WTC11 (cell line): ENCODE measurements at regions not wholly inside any gene's neighbourhood (a gene's known extent, or its start where the extent isn't known, plus 50 kb on each side); places are given as distances from the start of the nearest gene placed in this dataset.
A peak's percentile ranks its signal among the peaks of the same experiment; 100 is the strongest.

Experiments used
- ATAC-seq: fragments of 200-7000 bp; cut with Tn5 transposase; 2 replicates; pipeline ENCODE4 v1.10.0; 2021; ENCODE audit warnings: mild to moderate bottlenecking, moderate library complexity
- CTCF ChIA-PET: fragments of 300-600 bp; sonication (Branson Sonifier 250); formaldehyde crosslinking; loops from one replicate; lab custom pipeline; 2021; ENCODE audit warnings: antibody characterized with exemption; lab: Charles Lee
- POLR2A ChIA-PET: fragments of 350-600 bp; sonication (Branson Sonifier 250); formaldehyde crosslinking; loops from one replicate; lab custom pipeline; 2021; ENCODE audit warnings: antibody characterized with exemption; lab: Charles Lee
- DNase-seq: peaks from one replicate; pipeline ENCODE4 v3.0.0; 2021; ENCODE audit warnings: low spot score
- H3K27ac Mint-ChIP-seq: 2 replicates; pipeline ENCODE4 v1.8.0; 2021; ENCODE audit warnings: mixed read lengths
- H3K27me3 Mint-ChIP-seq: 2 replicates; pipeline ENCODE4 v1.8.0; 2021; ENCODE audit warnings: low read depth, mild to moderate bottlenecking, moderate library complexity, mixed read lengths
- H3K36me3 Mint-ChIP-seq: 2 replicates; pipeline ENCODE4 v1.8.0; 2021; ENCODE audit warnings: mixed read lengths
- H3K4me1 Mint-ChIP-seq: 2 replicates; pipeline ENCODE4 v1.8.0; 2022; ENCODE audit warnings: mixed read lengths
- H3K4me3 Mint-ChIP-seq: 2 replicates; pipeline ENCODE4 v1.8.0; 2021; ENCODE audit warnings: mild to moderate bottlenecking, moderate library complexity, mixed read lengths
- H3K9me3 Mint-ChIP-seq: 2 replicates; pipeline ENCODE4 v1.8.0; 2021; ENCODE audit warnings: mixed read lengths
- ATF1 ChIP-seq: sonication (generic); formaldehyde crosslinking; IDR thresholded peaks from 2 replicates; pipeline ENCODE4 v1.8.1; 2023; ENCODE audit warnings: mild to moderate bottlenecking, moderate library complexity, missing genetic modification reagents
- ATF2 ChIP-seq: sonication (generic); formaldehyde crosslinking; IDR thresholded peaks from 2 replicates; pipeline ENCODE4 v1.8.1; 2022; ENCODE audit warnings: low read depth, missing genetic modification reagents, borderline replicate concordance
- CDX4 ChIP-seq: fragments of 250-450 bp; sonication (Bioruptor Pico); IDR thresholded peaks from 2 replicates; pipeline ENCODE4 v1.9.0; 2021; ENCODE audit warnings: moderate library complexity, mild to moderate bottlenecking, inconsistent platforms, borderline replicate concordance
- E2F4 ChIP-seq: sonication (generic); formaldehyde crosslinking; IDR thresholded peaks from 2 replicates; pipeline ENCODE4 v1.8.1; 2022; ENCODE audit warnings: low read depth, mild to moderate bottlenecking, moderate library complexity, missing genetic modification reagents, borderline replicate concordance
- ELF4 ChIP-seq: sonication (generic); formaldehyde crosslinking; IDR thresholded peaks from 2 replicates; pipeline ENCODE4 v1.8.1; 2022; ENCODE audit warnings: low read depth, mild to moderate bottlenecking, moderate library complexity, missing genetic modification reagents
- FOXP1 ChIP-seq: sonication (generic); formaldehyde crosslinking; IDR thresholded peaks from 2 replicates; pipeline ENCODE4 v1.8.0; 2022; ENCODE audit warnings: missing genetic modification reagents, mild to moderate bottlenecking, moderate library complexity, borderline replicate concordance
- JAZF1 ChIP-seq: fragments of 250-450 bp; sonication (Bioruptor Pico); IDR thresholded peaks from 2 replicates; pipeline ENCODE4 v1.9.0; 2021; ENCODE audit warnings: moderate library complexity, mild to moderate bottlenecking, inconsistent platforms
- MYBL2 ChIP-seq: sonication (generic); formaldehyde crosslinking; IDR thresholded peaks from 2 replicates; pipeline ENCODE4 v1.8.1; 2023; ENCODE audit warnings: mild to moderate bottlenecking, moderate library complexity, missing genetic modification reagents
- NFYB ChIP-seq: sonication (generic); formaldehyde crosslinking; conservative IDR thresholded peaks from 2 replicates; pipeline ENCODE4 v1.8.0; 2022; ENCODE audit warnings: low read depth, missing genetic modification reagents
- TEAD4 ChIP-seq: sonication (generic); formaldehyde crosslinking; IDR thresholded peaks from 2 replicates; pipeline ENCODE4 v1.8.0; 2022; ENCODE audit warnings: mild to moderate bottlenecking, missing genetic modification reagents
- USF2 ChIP-seq: sonication (generic); formaldehyde crosslinking; IDR thresholded peaks from 2 replicates; pipeline ENCODE4 v1.8.1; 2023; ENCODE audit warnings: mild to moderate bottlenecking, missing genetic modification reagents, moderate library complexity
- ZBTB43 ChIP-seq: sonication (generic); formaldehyde crosslinking; IDR thresholded peaks from 2 replicates; pipeline ENCODE4 v1.8.1; 2023; ENCODE audit warnings: mild to moderate bottlenecking, missing genetic modification reagents
- ZNF121 ChIP-seq: sonication (generic); formaldehyde crosslinking; IDR thresholded peaks from 2 replicates; pipeline ENCODE4 v1.8.0; 2023; ENCODE audit warnings: missing genetic modification reagents
- ZNF317 ChIP-seq: sonication (generic); formaldehyde crosslinking; IDR thresholded peaks from 2 replicates; pipeline ENCODE4 v1.8.1; 2023; ENCODE audit warnings: low read depth, mild to moderate bottlenecking, moderate library complexity, missing genetic modification reagents, borderline replicate concordance
- ZNF512 ChIP-seq: sonication (generic); formaldehyde crosslinking; IDR thresholded peaks from 2 replicates; pipeline ENCODE4 v1.8.1; 2022; ENCODE audit warnings: missing genetic modification reagents, borderline replicate concordance
- ZNF671 ChIP-seq: fragments of 250-450 bp; sonication (Bioruptor Pico); IDR thresholded peaks from 2 replicates; pipeline ENCODE4 v1.8.0; 2021; ENCODE audit warnings: mild to moderate bottlenecking
- ZSCAN18 ChIP-seq: fragments of 250-450 bp; sonication (Bioruptor Pico); IDR thresholded peaks from 2 replicates; pipeline ENCODE4 v2.1.2; 2022; ENCODE audit warnings: mild to moderate bottlenecking, moderate library complexity

- Mint-ChIP-seq H3K4me1 (peaks cover 22% of the 10 kb centered on the region), H3K9me3 (peaks cover 11% of the 10 kb centered on the region), H3K27ac (no peak overlapping the region), H3K4me3 (no peak overlapping the region), H3K36me3 (no peaks in the 10 kb centered on the region; the same call in 1 of the 2 replicates), H3K27me3 (no peaks in the 10 kb centered on the region; the same call in 1 of the 2 replicates)
- DNase-seq (peak; percentile 21), ATAC-seq (peak; percentile 84)
- TF ChIP-seq JAZF1 (CRISPR knock-in tag) (no peak), ZNF121 (no peak), USF2 (CRISPR knock-in tag) (no peak), ZNF512 (CRISPR knock-in tag) (no peak), ATF2 (CRISPR knock-in tag) (no peak)
- ChIA-PET POLR2A (interaction anchor here (0.6 kb wide), 1 partner anchor 585 kb away, joined by 3 read pairs; no protein-coding TSS in a partner anchor), CTCF (interaction anchor here (1.2 to 1.4 kb wide), 2 partner anchors 10 to 30 kb away, joined by 3 to 7 read pairs; no protein-coding TSS in a partner anchor)
Measured at GRCh38 chr1:217343907-217344306, 287.0 kb downstream of the GPATCH2 start.

GRCh38 chr1:217342105-217342504 is 288.8 kb downstream of the GPATCH2 start:
- no peak overlapping the region for H3K4me3 Mint-ChIP-seq
- H3K27ac Mint-ChIP-seq: no peak overlapping the region
- no peak for DNase-seq

More at GRCh38 chr1:217342105-217342504, 288.8 kb downstream of the GPATCH2 start:
- no peaks in the 10 kb centered on the region; the same call in 1 of the 2 replicates for H3K36me3 Mint-ChIP-seq
- CTCF ChIA-PET: no interaction called here
- no peaks in the 10 kb centered on the region; the same call in 1 of the 2 replicates for H3K27me3 Mint-ChIP-seq
- peaks cover 19% of the 10 kb centered on the region for H3K4me1 Mint-ChIP-seq
- H3K9me3 Mint-ChIP-seq: peaks cover 11% of the 10 kb centered on the region
- TF ChIP-seq NFYB (CRISPR knock-in tag) (no peak), ZBTB43 (CRISPR knock-in tag) (no peak), ZNF317 (CRISPR knock-in tag) (no peak), E2F4 (CRISPR knock-in tag) (no peak), ATF2 (CRISPR knock-in tag) (no peak), TEAD4 (CRISPR knock-in tag) (no peak), FOXP1 (no peak), MYBL2 (CRISPR knock-in tag) (no peak), ELF4 (CRISPR knock-in tag) (no peak), ZSCAN18 (CRISPR knock-in tag) (no peak), ATF1 (CRISPR knock-in tag) (no peak), ZNF671 (CRISPR knock-in tag) (no peak), CDX4 (CRISPR knock-in tag) (no peak)
- no peak for ATAC-seq
- POLR2A ChIA-PET: no interaction called here
